WTC11 (cell line): ENCODE measurements at regions not wholly inside any gene's neighbourhood (a gene's known extent, or its start where the extent isn't known, plus 50 kb on each side); places are given as distances from the start of the nearest gene placed in this dataset.

ENCODE experiments used
- ATAC-seq: fragments of 200-7000 bp; cut with Tn5 transposase; 2 replicates; pipeline ENCODE4 v1.10.0; 2021; ENCODE audit warnings: mild to moderate bottlenecking, moderate library complexity
- CTCF ChIA-PET: fragments of 300-600 bp; sonication (Branson Sonifier 250); formaldehyde crosslinking; loops from one replicate; lab custom pipeline; 2021; ENCODE audit warnings: antibody characterized with exemption; lab: Charles Lee
- POLR2A ChIA-PET: fragments of 350-600 bp; sonication (Branson Sonifier 250); formaldehyde crosslinking; loops from one replicate; lab custom pipeline; 2021; ENCODE audit warnings: antibody characterized with exemption; lab: Charles Lee
- DNase-seq: peaks from one replicate; pipeline ENCODE4 v3.0.0; 2021; ENCODE audit warnings: low spot score
- H3K27ac Mint-ChIP-seq: 2 replicates; pipeline ENCODE4 v1.8.0; 2021; ENCODE audit warnings: mixed read lengths
- H3K27me3 Mint-ChIP-seq: 2 replicates; pipeline ENCODE4 v1.8.0; 2021; ENCODE audit warnings: low read depth, mild to moderate bottlenecking, moderate library complexity, mixed read lengths
- H3K36me3 Mint-ChIP-seq: 2 replicates; pipeline ENCODE4 v1.8.0; 2021; ENCODE audit warnings: mixed read lengths
- H3K4me1 Mint-ChIP-seq: 2 replicates; pipeline ENCODE4 v1.8.0; 2022; ENCODE audit warnings: mixed read lengths
- H3K4me3 Mint-ChIP-seq: 2 replicates; pipeline ENCODE4 v1.8.0; 2021; ENCODE audit warnings: mild to moderate bottlenecking, moderate library complexity, mixed read lengths
- H3K9me3 Mint-ChIP-seq: 2 replicates; pipeline ENCODE4 v1.8.0; 2021; ENCODE audit warnings: mixed read lengths
- ELF4 ChIP-seq: sonication (generic); formaldehyde crosslinking; IDR thresholded peaks from 2 replicates; pipeline ENCODE4 v1.8.1; 2022; ENCODE audit warnings: low read depth, mild to moderate bottlenecking, moderate library complexity, missing genetic modification reagents
- ESRRA ChIP-seq: sonication (generic); formaldehyde crosslinking; IDR thresholded peaks from 2 replicates; pipeline ENCODE4 v1.8.1; 2022; ENCODE audit warnings: mild to moderate bottlenecking, missing genetic modification reagents, borderline replicate concordance
- KAT7 ChIP-seq: sonication (generic); formaldehyde crosslinking; IDR thresholded peaks from 2 replicates; pipeline ENCODE4 v1.8.1; 2023; ENCODE audit warnings: missing genetic modification reagents, mild to moderate bottlenecking, borderline replicate concordance
- NFE2L1 ChIP-seq: sonication (generic); formaldehyde crosslinking; IDR thresholded peaks from 2 replicates; pipeline ENCODE4 v1.8.1; 2023; ENCODE audit warnings: missing genetic modification reagents
- NR3C1 ChIP-seq: sonication (generic); formaldehyde crosslinking; conservative IDR thresholded peaks from 2 replicates; pipeline ENCODE4 v1.8.1; 2023; ENCODE audit warnings: low read depth, mild to moderate bottlenecking, missing genetic modification reagents
- RELA ChIP-seq: sonication (generic); formaldehyde crosslinking; IDR thresholded peaks from 2 replicates; pipeline ENCODE4 v1.8.1; 2022; ENCODE audit warnings: missing genetic modification reagents, mild to moderate bottlenecking, borderline replicate concordance
- RORB ChIP-seq: fragments of 250-450 bp; sonication (Bioruptor Pico); IDR thresholded peaks from 2 replicates; pipeline ENCODE4 v1.9.0; 2021; ENCODE audit warnings: mild to moderate bottlenecking
- SP1 ChIP-seq: sonication (generic); formaldehyde crosslinking; conservative IDR thresholded peaks from 2 replicates; pipeline ENCODE4 v1.8.1; 2022; ENCODE audit warnings: missing genetic modification reagents
- ZBTB21 ChIP-seq: sonication (generic); formaldehyde crosslinking; IDR thresholded peaks from 2 replicates; pipeline ENCODE4 v1.8.1; 2023; ENCODE audit warnings: mild to moderate bottlenecking, missing genetic modification reagents, borderline replicate concordance
- ZNF423 ChIP-seq: fragments of 250-450 bp; sonication (Bioruptor Pico); IDR thresholded peaks from 2 replicates; pipeline ENCODE4 v2.1.2; 2022; ENCODE audit warnings: mild to moderate bottlenecking, moderate library complexity
- TF ChIP-seq, protein P1 (sequence below): sonication (generic); formaldehyde crosslinking; IDR thresholded peaks from 2 replicates; pipeline ENCODE4 v1.8.1; 2022; ENCODE audit warnings: low read depth, mild to moderate bottlenecking, moderate library complexity, missing genetic modification reagents, borderline replicate concordance
- TF ChIP-seq, protein P2 (sequence below): fragments of 250-450 bp; sonication (Bioruptor Pico); IDR thresholded peaks from 2 replicates; pipeline ENCODE4 v1.9.0; 2021; ENCODE audit warnings: mild to moderate bottlenecking, borderline replicate concordance
- TF ChIP-seq, protein P3 (sequence below): fragments of 200-600 bp; IDR thresholded peaks from 2 replicates; pipeline ENCODE4 v1.8.0; 2022; ENCODE audit warnings: antibody characterized with exemption
- TF ChIP-seq, protein P4 (sequence below): sonication (generic); formaldehyde crosslinking; IDR thresholded peaks from 2 replicates; pipeline ENCODE4 v1.8.0; 2022; ENCODE audit warnings: missing genetic modification reagents
- TF ChIP-seq, protein P5 (sequence below): sonication (generic); formaldehyde crosslinking; IDR thresholded peaks from 2 replicates; pipeline ENCODE4 v1.8.0; 2022; ENCODE audit warnings: mild to moderate bottlenecking, missing genetic modification reagents
- TF ChIP-seq, protein P6 (sequence below): sonication (generic); formaldehyde crosslinking; IDR thresholded peaks from 2 replicates; pipeline ENCODE4 v1.8.0; 2022; ENCODE audit warnings: mild to moderate bottlenecking, missing genetic modification reagents
- TF ChIP-seq, protein P7 (sequence below): sonication (generic); formaldehyde crosslinking; IDR thresholded peaks from 2 replicates; pipeline ENCODE4 v1.8.1; 2023; ENCODE audit warnings: mild to moderate bottlenecking, missing genetic modification reagents, moderate library complexity

DNA sequence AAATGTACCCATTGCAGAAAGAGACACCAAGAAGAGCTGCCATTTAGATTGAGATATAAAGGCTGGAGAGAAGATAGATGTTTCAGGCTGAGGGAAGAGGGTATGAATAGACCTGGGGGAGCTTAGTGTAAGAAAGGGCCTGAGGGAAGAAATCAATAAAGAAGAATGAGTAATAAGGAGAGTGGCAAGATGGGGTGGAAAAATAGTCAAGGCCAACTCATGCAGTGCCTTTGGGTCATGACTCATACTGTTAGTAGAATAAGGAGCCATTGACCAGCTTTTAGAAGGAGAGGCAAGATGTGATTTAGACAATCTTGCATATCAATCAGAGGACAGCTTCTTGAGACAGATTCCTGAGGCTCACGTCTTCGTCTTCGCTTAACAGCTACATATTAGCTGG is 287.5 kb downstream of the DUSP6 start:
- no peak overlapping the region for H3K27ac Mint-ChIP-seq
- TF ChIP-seq, protein P1, sequence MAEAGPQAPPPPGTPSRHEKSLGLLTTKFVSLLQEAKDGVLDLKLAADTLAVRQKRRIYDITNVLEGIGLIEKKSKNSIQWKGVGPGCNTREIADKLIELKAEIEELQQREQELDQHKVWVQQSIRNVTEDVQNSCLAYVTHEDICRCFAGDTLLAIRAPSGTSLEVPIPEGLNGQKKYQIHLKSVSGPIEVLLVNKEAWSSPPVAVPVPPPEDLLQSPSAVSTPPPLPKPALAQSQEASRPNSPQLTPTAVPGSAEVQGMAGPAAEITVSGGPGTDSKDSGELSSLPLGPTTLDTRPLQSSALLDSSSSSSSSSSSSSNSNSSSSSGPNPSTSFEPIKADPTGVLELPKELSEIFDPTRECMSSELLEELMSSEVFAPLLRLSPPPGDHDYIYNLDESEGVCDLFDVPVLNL (CRISPR knock-in tag), result no peak
- TF ChIP-seq RORB, result no peak
- TF ChIP-seq, protein P2, sequence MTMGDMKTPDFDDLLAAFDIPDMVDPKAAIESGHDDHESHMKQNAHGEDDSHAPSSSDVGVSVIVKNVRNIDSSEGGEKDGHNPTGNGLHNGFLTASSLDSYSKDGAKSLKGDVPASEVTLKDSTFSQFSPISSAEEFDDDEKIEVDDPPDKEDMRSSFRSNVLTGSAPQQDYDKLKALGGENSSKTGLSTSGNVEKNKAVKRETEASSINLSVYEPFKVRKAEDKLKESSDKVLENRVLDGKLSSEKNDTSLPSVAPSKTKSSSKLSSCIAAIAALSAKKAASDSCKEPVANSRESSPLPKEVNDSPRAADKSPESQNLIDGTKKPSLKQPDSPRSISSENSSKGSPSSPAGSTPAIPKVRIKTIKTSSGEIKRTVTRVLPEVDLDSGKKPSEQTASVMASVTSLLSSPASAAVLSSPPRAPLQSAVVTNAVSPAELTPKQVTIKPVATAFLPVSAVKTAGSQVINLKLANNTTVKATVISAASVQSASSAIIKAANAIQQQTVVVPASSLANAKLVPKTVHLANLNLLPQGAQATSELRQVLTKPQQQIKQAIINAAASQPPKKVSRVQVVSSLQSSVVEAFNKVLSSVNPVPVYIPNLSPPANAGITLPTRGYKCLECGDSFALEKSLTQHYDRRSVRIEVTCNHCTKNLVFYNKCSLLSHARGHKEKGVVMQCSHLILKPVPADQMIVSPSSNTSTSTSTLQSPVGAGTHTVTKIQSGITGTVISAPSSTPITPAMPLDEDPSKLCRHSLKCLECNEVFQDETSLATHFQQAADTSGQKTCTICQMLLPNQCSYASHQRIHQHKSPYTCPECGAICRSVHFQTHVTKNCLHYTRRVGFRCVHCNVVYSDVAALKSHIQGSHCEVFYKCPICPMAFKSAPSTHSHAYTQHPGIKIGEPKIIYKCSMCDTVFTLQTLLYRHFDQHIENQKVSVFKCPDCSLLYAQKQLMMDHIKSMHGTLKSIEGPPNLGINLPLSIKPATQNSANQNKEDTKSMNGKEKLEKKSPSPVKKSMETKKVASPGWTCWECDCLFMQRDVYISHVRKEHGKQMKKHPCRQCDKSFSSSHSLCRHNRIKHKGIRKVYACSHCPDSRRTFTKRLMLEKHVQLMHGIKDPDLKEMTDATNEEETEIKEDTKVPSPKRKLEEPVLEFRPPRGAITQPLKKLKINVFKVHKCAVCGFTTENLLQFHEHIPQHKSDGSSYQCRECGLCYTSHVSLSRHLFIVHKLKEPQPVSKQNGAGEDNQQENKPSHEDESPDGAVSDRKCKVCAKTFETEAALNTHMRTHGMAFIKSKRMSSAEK (CRISPR knock-in tag), result no peak
- no peak for TF ChIP-seq ZNF423 (CRISPR knock-in tag)
- no peak for TF ChIP-seq ELF4
- no peak for TF ChIP-seq RELA (CRISPR knock-in tag)
- no peak for TF ChIP-seq NFE2L1 (CRISPR knock-in tag)
- no peak for TF ChIP-seq NR3C1 (CRISPR knock-in tag)
- TF ChIP-seq, protein P3, sequence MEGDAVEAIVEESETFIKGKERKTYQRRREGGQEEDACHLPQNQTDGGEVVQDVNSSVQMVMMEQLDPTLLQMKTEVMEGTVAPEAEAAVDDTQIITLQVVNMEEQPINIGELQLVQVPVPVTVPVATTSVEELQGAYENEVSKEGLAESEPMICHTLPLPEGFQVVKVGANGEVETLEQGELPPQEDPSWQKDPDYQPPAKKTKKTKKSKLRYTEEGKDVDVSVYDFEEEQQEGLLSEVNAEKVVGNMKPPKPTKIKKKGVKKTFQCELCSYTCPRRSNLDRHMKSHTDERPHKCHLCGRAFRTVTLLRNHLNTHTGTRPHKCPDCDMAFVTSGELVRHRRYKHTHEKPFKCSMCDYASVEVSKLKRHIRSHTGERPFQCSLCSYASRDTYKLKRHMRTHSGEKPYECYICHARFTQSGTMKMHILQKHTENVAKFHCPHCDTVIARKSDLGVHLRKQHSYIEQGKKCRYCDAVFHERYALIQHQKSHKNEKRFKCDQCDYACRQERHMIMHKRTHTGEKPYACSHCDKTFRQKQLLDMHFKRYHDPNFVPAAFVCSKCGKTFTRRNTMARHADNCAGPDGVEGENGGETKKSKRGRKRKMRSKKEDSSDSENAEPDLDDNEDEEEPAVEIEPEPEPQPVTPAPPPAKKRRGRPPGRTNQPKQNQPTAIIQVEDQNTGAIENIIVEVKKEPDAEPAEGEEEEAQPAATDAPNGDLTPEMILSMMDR, result no peak
- no peak for TF ChIP-seq ZBTB21 (CRISPR knock-in tag)
- TF ChIP-seq, protein P4, sequence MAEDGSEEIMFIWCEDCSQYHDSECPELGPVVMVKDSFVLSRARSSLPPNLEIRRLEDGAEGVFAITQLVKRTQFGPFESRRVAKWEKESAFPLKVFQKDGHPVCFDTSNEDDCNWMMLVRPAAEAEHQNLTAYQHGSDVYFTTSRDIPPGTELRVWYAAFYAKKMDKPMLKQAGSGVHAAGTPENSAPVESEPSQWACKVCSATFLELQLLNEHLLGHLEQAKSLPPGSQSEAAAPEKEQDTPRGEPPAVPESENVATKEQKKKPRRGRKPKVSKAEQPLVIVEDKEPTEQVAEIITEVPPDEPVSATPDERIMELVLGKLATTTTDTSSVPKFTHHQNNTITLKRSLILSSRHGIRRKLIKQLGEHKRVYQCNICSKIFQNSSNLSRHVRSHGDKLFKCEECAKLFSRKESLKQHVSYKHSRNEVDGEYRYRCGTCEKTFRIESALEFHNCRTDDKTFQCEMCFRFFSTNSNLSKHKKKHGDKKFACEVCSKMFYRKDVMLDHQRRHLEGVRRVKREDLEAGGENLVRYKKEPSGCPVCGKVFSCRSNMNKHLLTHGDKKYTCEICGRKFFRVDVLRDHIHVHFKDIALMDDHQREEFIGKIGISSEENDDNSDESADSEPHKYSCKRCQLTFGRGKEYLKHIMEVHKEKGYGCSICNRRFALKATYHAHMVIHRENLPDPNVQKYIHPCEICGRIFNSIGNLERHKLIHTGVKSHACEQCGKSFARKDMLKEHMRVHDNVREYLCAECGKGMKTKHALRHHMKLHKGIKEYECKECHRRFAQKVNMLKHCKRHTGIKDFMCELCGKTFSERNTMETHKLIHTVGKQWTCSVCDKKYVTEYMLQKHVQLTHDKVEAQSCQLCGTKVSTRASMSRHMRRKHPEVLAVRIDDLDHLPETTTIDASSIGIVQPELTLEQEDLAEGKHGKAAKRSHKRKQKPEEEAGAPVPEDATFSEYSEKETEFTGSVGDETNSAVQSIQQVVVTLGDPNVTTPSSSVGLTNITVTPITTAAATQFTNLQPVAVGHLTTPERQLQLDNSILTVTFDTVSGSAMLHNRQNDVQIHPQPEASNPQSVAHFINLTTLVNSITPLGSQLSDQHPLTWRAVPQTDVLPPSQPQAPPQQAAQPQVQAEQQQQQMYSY (CRISPR knock-in tag), result no peak
- TF ChIP-seq, protein P5, sequence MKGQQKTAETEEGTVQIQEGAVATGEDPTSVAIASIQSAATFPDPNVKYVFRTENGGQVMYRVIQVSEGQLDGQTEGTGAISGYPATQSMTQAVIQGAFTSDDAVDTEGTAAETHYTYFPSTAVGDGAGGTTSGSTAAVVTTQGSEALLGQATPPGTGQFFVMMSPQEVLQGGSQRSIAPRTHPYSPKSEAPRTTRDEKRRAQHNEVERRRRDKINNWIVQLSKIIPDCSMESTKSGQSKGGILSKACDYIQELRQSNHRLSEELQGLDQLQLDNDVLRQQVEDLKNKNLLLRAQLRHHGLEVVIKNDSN (CRISPR knock-in tag), result no peak
- TF ChIP-seq, all 79 proteins: peak for 0
- Mint-ChIP-seq H3K4me1 (peaks cover 8% of the 10 kb centered on the region), H3K27me3 (no peaks in the 10 kb centered on the region), H3K36me3 (no peaks in the 10 kb centered on the region), H3K9me3 (no peaks in the 10 kb centered on the region), H3K4me3 (no peak overlapping the region)
- POLR2A ChIA-PET, result no interaction called here
- ATAC-seq (no peak), DNase-seq (no peak)
- CTCF ChIA-PET, result no interaction called here

GRCh38 chr12:89064151-89064550 is 288.1 kb downstream of the DUSP6 start:
- no peaks in the 10 kb centered on the region for H3K36me3 Mint-ChIP-seq
- no peak overlapping the region for H3K4me3 Mint-ChIP-seq
- POLR2A ChIA-PET, result no interaction called here
- peaks cover 11% of the 10 kb centered on the region for H3K4me1 Mint-ChIP-seq
- CTCF ChIA-PET, result interaction anchor here (0.6 to 1.0 kb wide), 2 partner anchors 50 to 282 kb away, joined by 3 to 4 read pairs; no protein-coding TSS in a partner anchor
- H3K27me3 Mint-ChIP-seq, result no peaks in the 10 kb centered on the region
- H3K27ac Mint-ChIP-seq, result no peak overlapping the region
- no peak for ATAC-seq
- TF ChIP-seq KAT7 (CRISPR knock-in tag) (no peak), ZNF423 (CRISPR knock-in tag) (no peak), SP1 (CRISPR knock-in tag) (no peak), RELA (CRISPR knock-in tag) (no peak), ESRRA (CRISPR knock-in tag) (no peak)
- TF ChIP-seq, protein P6, sequence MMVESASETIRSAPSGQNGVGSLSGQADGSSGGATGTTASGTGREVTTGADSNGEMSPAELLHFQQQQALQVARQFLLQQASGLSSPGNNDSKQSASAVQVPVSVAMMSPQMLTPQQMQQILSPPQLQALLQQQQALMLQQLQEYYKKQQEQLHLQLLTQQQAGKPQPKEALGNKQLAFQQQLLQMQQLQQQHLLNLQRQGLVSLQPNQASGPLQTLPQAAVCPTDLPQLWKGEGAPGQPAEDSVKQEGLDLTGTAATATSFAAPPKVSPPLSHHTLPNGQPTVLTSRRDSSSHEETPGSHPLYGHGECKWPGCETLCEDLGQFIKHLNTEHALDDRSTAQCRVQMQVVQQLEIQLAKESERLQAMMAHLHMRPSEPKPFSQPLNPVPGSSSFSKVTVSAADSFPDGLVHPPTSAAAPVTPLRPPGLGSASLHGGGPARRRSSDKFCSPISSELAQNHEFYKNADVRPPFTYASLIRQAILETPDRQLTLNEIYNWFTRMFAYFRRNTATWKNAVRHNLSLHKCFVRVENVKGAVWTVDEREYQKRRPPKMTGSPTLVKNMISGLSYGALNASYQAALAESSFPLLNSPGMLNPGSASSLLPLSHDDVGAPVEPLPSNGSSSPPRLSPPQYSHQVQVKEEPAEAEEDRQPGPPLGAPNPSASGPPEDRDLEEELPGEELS (CRISPR knock-in tag), result no peak
- TF ChIP-seq, protein P7, sequence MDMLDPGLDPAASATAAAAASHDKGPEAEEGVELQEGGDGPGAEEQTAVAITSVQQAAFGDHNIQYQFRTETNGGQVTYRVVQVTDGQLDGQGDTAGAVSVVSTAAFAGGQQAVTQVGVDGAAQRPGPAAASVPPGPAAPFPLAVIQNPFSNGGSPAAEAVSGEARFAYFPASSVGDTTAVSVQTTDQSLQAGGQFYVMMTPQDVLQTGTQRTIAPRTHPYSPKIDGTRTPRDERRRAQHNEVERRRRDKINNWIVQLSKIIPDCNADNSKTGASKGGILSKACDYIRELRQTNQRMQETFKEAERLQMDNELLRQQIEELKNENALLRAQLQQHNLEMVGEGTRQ (CRISPR knock-in tag), result no peak
- no peak for DNase-seq
- no peaks in the 10 kb centered on the region for H3K9me3 Mint-ChIP-seq
